GM21360 (cell line): ENCODE measurements at regions not wholly inside any gene's neighbourhood (a gene's known extent, or its start where the extent isn't known, plus 50 kb on each side); places are given as distances from the start of the nearest gene placed in this dataset.

Experiments used
- ATAC-seq: cut with Tn5 transposase; IDR thresholded peaks from one replicate; pipeline ENCODE4 v1.9.1; 2021; ENCODE audit warnings: mild to moderate bottlenecking, moderate library complexity; ENCODE audit not compliant: unreplicated experiment

DNA sequence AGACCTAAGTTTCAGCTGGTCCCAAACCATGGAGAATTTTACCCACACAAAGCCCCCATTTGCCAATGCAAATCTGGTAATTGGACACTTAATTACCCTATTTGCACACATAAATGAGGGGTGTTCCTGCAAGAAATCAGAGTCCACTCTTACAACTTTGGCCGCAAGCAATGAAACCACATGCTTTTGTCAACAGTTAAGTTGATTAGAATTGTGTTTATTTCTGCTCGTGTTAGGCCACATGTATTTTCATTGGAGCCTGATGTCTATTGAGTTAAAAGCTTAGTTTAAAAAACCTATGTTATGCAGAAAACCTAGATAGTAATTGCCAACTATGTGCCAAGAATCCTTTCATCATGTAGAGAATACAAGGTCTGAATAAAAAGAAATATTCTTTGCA, 153.8 kb upstream of the CMC1 start:
- no peak for ATAC-seq

DNA sequence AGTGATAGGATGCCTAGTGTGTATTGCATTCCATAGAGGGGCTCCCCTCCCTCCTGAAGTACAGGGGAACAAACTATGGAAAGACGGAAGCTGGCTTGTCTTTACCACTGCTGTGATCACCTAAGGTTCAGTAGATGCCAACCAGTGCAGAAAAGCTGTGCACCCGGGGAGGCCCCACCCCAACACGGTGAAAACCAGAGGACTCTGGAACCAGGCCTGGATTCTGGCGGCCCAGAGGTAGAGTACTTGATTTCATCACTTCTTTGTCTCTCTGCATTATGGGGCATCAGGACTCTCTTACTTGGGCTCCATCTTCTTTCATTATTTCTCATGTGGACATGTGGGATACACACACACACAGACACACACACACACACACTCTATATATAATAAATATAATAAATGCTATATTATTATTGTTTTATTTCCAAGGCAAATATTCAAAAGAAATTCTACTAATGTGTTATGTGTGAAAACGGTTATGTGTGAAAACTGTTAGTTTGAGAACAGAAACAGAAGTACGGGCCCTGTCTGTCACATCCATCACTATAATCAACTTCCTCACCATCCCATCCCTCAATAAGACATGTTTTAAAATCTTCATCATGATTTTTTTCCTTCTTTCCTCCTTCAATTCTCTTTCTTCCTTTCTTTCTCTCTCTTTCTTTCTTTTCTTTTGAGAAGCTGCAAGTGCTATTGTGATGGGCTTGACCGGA, 152.4 kb upstream of the CMC1 start:
- no peak for ATAC-seq

DNA sequence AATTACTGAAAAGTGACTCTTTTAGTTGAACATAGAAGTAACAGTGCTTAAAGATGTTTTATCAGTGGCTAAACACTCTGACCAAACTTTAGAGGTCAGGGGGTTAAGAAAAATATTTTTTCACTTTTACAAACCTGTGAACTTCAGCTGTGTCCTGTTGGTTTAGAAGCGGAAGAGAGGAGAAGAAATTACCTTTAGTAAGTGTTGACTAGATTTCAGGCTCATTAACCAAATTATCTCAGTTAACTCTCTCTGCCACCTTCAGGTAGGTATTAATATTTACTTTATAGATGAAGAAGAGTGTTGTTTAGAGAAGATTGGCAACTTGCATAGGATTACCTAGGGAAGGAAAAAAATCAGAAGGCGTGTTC, 151.9 kb upstream of the CMC1 start:
- no peak for ATAC-seq

DNA sequence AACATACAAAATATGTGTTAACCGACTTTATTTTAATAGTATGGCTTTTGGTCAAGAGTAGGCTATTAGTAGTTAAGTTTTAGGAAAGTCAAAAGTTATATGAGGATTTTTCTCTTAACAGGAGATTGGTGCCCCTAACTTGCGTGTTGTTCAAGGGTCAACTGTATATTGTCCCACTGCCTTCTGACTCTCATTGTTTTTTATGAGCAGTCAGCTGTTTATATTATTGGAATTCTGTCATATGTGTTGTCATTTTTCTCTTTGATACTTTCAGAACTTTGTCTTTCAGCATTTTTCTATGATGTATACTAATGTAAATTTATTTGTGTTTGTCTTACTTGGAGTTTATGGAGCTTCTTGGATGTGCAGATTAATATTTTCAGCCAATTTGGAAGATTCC, 142.1 kb upstream of the CMC1 start:
- no peak for ATAC-seq

DNA sequence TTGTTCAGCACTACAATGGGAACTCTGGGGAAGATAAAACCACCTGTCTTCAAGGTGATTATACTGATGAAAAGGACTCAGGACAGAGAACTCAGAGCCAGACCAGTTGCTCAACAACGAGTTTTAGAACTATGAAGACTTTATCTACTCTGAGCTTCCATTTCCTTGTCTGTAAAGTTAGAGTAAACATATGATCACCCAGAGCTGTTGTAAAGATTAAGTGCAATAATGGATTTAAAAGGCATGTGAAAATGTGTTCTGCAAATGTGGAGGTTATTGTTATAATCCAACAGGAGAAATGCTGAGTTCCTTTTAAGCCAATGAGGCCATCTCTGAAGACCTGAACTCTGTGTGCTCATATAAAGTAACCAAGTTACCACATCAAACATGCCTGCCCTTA, 139.7 kb upstream of the CMC1 start:
- ATAC-seq = no peak

DNA sequence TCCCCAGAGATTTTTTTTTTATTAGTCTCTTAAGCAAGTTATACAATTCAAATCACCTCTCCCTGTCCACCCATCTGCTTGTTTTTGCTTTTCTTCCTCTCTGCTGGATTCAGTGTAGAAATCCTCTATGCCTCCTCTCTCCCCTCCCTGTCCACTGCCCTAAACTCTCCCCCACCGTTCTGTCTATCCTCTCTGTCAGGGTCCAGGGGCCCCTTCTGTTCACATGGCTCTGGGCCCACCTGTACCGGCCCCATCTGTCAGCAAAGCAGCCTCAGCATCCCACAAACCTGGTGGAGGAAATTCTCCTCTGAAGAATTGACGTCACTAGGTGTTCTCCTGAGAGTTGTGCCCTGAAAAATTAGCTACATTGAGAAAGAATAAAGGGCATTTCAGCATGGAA, 137.6 kb upstream of the CMC1 start:
- no peak for ATAC-seq

DNA sequence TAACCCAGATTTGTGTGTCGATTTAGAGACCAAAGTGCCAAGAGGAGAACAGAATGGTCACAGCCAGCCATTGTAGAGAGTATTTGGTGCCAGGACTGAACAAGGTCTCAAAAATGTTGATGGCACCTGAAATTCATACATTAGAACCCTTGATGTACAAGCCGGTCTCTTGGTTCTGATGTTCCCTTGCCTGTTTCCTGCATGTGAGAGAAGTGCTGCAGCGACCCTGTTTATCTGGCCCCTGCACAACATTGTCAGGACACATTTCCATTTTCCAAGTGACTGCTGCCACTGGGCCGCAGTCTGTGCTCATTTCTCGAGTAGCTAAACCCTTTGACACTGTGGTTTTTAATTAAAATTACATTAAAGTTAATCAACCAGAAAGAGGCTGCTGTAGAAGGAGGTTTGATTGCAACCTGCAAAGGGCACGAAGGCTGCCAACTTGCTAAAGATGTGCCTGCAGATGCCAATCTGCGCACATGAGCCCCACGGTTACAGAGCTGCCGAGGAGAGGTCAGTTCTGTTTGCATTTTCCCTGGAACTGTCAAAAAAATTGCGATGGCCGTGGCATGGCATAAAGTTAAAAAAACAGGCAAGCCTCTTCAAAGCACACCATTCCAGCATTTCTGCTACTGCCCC, 136.4 kb upstream of the CMC1 start:
- ATAC-seq = no peak

DNA sequence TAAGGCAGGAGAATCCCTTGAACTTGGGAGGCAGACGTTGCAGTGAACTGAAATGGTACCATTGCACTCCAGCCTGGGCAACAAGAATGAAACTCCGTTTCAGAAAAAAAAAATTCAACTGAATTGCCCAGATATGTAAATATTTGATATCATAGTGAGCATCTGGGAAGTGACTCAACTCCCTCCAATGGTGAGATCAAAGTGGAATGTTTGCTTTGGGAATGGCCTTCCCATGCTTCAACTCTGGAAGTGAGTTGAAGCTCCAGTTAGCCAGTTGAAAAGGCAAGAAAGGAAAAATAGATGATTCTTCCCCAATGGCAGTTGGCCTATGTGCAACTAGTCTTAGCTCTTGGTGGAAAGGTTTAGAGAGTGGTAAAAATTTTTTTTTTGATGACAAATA, 131.6 kb upstream of the CMC1 start:
- no peak for ATAC-seq

DNA sequence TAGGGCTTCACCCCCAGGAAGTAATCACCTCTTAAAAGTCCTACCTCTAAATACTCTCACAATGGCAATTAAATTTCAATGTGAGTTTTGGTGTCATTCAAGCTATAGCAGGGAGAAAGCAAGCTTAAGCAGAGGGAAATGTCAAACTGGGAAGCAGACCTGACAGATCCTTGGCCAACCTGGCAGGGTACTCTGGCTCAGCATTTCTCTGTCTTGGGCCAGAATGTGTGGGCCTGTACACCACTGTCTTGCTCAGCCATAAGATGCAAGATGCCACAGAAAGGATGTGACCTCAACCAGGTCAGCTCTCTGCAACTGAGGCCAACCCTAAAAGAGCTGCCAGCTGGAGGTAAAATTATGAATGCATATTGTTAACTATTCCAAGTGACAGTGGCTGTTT, 130.6 kb upstream of the CMC1 start:
- ATAC-seq = no peak

DNA sequence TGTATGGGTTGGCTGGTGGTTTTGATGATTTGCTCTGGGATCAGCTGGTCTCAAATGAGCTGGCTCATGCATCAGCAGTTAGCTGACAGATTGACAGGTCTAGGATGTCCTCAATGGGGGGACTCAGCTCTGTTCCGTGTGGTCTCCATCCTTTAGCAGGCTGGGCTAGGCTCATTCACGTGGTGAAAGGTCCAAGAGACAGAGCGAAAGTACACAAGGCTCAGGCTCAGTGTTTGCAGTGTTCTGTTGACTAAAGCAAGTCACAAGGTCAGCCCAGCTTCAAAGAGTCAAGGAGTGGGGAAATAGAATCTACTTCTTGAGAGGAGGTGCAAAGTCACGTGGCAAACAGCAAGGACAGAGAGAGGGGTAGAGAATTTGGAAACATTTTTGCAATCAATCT, 126.5 kb upstream of the CMC1 start:
- no peak for ATAC-seq

DNA sequence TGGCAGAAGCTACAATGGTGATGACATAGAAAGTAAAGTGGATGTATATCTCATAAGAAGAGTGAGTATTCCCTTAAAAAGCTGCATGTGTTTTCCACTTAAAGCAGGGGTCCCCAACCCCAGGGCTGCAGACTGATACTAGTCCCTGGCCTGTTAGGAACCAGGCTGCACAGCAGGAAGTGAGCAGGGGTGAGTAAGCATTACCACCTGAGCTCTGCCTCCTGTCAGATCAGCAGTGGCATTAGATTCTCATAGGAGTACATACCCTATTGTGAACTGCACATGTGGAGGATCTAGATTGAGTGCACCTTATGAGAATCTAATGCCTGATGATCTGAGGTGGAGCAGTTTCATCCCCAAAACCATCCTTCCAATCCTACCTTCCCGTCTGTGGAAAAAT, 126.1 kb upstream of the CMC1 start:
- no peak for ATAC-seq

DNA sequence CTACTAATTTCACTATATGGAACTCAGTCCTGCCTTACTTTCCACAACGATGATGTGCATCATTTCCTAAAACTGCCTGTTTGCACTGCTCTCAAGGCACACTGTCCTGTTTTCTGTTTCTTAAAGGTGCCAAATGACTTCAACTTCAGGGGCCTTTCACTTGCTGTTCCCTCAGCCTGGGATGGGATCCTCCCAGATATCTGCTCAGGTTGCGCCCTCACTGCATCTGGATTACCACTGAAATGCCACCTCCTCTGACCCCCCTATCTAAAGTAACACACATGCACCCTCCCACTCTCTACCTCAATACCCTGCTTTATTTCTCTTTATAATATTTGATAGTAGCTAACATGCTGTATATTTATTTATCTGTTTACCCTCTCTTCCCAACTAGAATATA, 123.8 kb upstream of the CMC1 start:
- ATAC-seq = no peak

DNA sequence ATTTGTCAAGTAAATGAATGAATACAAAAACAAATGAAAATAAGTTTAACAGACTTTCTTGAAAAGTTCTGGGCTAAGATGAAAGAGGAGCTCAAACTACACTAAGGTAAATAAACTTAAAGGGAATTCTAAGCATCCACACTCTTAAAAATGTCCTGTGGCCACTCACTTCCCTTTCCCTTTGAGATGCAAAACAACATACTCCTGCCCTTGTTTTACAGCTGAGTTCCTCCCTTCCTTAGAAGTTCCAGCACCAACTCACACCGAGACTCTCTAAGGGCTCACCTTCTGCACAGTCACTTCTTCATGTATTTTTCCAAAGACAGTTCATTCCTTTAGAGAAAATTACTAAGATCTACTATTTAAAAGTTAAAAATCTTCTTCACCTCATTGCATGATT, 123.3 kb upstream of the CMC1 start:
- ATAC-seq = no peak

DNA sequence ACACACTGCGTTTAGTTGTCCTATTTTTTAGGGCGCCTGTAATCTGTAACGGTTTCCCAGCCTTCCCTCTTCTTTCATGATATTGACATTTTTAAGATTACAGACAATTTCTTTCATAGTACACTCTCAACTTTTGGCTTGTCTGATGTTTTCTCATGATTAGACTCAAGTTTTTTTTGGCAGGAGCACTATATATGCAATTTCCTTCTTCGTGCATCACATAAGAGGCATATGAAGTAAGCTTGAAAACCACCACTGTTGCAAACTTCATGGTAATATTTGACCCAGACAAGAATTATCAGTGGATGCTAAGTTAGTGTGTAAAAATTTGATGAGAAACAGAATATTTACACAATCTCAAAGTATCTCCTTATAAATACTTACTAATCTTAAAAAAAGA, 119.2 kb upstream of the CMC1 start:
- no peak for ATAC-seq

DNA sequence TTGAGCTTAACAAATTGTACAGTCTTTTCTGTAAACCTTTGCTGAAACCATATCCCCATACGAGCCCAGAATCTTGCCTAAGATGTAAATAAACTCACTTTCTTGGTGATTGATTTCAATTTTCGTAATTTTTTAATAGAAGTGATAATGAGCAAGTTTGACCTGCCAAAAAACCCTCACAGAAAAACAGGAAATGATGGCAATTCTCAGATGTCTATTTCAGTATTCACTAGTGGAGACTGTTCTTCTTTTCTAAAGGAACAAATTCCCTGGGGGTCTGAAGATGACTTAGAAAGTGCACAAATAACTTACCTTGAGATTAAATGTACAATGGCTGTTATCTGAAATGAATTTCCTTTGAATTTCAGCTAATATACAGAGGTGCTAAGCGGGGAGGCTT, 116.5 kb upstream of the CMC1 start:
- ATAC-seq = peak; percentile 52

DNA sequence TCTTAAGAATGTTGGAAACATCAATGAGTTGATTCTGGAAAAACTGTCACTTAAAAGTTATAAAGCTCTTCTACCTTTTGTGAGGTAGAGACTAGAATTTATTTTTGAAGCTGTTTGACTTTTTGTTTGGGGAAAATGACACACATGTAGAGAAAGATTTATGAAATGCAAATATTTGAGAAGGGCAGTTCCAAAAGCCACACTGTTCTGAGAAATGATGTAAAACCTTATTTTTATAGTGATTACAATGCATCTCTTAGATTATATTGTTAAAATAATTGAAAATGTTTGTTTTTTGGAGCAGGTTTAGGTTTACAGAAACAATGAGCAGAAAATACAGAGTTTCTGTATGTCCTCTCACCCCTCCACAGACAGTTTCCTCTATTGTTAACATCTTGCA, 116.1 kb upstream of the CMC1 start:
- peak; percentile 23 for ATAC-seq

DNA sequence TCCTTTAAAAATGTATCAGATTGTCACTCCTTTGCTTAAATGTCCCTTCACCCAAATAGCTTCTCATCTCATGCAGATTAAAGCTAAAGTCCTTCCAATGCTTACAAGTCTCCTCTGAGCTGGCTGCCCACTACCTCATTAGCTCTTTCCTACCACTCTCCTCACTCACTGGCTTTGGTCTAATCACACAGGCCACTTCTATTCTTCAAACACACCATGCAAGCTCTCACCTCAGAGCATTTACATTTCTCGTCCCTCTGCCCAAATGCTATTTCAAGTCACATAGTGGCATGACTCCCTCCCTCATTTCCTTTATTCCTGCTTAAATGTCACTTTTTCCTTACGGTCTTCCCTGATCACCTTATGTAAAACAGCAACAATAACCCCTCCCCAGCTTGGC, 110.6 kb upstream of the CMC1 start:
- ATAC-seq = no peak

DNA sequence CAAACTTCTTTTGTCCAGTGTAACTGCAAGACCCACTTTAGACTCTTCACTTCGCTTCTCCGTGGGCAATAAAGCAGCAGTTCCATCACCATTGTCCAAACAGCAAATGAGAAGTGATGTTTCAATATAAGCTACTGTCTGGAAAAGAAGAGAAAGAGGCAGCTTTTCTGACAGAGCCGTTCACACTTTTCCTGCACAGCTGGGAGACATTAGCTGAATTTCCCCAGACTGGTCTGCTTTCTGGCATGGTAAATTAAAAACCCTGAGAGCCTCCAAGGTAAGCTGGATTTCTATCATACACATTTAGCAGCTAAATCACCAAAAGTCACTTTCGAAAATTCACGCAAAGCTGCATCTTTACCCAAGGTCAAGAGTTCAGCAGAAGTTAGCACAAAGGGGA, 108.5 kb upstream of the CMC1 start:
- no peak for ATAC-seq

DNA sequence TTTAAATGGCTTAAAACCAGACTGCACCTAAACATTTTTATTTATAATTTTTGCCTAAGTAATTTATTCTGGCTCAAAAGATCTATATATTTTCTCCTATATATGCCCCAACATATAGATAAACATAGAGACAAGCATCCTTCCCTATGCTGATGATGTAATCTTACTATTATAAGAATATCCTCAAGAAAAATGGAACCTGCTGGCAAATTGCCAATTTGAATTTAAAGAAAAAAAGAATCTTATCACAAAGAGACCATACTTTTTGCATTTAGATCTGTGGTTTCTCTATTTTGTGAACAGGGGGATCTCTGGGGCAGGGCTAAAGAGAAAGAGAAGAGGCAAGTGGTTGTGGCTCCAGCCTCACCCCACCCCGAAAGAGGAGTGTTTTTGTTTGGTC, 107.2 kb upstream of the CMC1 start:
- ATAC-seq = no peak

DNA sequence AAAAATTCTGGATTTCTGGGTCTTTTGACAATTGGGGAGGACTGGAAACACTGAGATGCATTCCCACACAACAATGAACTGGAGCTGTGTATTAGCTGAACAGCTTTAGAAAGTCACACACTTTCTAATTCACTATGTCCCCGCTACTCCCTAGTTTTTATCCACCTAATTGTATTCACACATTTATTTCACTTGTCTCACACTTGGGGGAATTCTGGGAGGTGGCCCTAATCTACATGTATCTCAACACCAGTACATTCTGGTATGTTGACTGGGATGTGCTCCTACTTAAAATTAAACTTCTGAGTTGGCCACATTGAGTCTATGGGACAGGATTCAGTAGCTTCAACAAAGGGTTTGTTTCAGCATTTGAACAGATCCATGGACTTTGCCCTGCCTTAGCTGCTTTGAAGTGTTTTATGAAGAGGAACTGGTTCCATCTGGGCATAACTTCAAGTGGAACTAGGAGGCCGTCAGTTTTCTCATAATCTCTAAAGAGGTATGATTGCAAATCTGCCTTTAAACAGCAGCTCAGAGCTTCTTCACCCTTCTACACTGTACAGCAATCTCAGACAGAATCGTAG, 106.5 kb upstream of the CMC1 start:
- ATAC-seq = no peak

DNA sequence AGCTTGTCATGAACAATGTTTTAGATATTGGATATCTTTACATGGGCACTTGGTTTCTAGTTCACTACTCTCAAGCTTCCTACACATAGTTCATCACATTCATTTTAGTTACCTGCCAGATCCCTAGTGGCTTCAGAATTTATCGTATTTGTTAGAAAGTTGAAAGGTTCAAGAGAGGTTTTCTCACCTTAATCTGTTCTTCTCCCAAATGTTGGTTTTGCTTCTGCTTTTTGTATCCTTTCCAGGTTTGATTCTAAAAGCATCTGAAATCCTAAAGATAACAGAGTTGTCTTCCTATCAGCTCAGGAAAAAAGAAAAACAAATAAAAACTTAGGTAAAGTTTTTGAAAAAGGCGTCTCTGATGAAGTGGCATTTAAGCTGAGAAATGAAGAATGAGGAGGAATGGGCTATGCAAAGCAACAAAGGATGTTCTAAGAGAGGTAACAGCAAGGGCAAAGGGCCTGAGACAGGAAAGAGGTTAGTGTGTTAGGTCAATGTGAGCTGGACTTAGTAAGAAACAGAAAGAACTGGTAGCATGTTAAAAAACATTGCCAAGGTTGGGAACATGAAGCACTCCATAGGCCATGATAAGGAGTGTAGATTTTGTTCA, 104.7 kb upstream of the CMC1 start:
- no peak for ATAC-seq

DNA sequence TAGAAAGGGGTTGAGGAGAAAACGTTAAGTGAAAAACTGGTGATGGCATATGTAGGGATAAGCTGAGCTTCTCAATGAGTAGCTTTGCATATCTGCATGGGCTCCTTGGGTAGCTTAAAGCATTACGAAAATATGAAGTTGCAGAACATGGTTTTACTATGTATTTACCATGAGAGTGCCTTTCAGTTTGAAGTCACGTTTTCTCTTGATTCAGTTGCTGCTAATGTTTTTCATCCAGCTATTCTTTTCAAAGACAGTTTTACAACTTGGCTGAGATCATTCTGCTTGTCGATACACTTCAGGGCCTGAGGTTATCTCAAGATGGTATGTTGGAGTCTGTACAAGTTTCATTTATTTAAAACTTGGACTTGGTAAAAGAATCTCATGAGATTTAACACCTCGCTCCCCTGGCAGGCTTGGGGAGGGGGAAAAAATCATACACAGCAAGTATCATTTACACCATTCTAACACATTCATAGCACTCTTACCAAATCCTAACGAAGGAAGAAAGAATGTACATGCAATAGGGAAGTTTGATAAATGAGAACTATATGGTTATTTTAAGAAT, 103.3 kb upstream of the CMC1 start:
- ATAC-seq = no peak
